ENCODE measurements at regions not wholly inside any gene's neighbourhood (a gene's known extent, or its start where the extent isn't known, plus 50 kb on each side); places are given as distances from the start of the nearest gene placed in this dataset.

DNA sequence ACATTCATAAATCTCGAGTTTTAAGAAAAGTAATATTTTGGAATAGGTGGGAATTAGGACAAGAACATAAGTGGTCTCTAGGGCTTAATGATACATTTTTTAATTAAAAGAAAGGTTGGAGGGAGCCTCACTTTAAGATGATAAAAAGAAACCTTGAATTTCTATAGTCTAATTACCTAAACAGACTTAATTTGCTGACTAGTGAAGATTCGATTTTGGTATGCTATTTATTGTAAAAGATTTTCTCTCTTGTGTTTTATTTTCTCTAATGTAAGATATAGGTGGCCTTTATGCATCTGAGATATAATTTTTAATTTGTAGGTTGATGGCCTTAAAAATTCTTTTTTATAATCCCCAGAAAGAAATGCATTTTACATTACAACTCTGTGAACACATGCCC is 239.1 kb downstream of the COL12A1 start:
- no peaks in the 10 kb centered on the region for H3K9me3 ChIP-seq
- H3K4me3 ChIP-seq (ENCODE audit: low read depth, low read length): no peak overlapping the region
- no peaks in the 10 kb centered on the region for H3K27me3 ChIP-seq
- H3K4me1 ChIP-seq: no peaks in the 10 kb centered on the region
- no peaks in the 10 kb centered on the region for H3K36me3 ChIP-seq
- TF ChIP-seq, protein P1, sequence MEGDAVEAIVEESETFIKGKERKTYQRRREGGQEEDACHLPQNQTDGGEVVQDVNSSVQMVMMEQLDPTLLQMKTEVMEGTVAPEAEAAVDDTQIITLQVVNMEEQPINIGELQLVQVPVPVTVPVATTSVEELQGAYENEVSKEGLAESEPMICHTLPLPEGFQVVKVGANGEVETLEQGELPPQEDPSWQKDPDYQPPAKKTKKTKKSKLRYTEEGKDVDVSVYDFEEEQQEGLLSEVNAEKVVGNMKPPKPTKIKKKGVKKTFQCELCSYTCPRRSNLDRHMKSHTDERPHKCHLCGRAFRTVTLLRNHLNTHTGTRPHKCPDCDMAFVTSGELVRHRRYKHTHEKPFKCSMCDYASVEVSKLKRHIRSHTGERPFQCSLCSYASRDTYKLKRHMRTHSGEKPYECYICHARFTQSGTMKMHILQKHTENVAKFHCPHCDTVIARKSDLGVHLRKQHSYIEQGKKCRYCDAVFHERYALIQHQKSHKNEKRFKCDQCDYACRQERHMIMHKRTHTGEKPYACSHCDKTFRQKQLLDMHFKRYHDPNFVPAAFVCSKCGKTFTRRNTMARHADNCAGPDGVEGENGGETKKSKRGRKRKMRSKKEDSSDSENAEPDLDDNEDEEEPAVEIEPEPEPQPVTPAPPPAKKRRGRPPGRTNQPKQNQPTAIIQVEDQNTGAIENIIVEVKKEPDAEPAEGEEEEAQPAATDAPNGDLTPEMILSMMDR (IDR thresholded peaks at IDR 0.05; ENCODE audit: low read depth, low read length): no peak
- DNase-seq: no peak

DNA sequence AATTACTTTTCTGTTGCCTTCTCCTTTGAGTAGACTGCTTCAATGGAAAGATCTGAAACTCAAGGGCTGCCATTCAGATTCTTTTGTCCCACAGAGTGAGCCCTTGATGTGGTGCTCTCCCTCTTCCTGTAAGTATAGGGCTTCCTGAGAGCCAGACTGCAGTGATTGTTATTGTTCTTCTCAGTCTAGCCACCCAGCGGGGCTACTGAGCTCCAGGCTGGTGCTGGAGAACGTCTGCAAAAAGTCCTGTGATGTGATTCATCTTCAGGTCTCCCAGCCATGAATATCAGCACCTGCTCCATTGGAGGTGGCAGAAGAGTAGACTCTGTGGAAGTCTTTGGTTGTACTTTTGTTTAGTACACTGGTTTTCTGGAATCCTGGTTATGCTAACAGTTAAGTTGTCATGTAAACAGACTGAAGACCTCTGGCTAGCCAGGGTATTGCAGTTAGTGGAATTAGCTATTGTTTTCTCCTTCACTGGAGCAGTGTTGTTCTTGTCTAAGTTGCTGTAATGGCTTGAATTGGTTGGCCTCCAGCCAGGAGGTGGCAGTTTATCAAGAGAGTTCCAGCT is 240.9 kb downstream of the COL12A1 start:
- H3K27me3 ChIP-seq: no peaks in the 10 kb centered on the region
- H3K4me1 ChIP-seq: no peaks in the 10 kb centered on the region
- DNase-seq: no peak
- no peaks in the 10 kb centered on the region for H3K36me3 ChIP-seq
- TF ChIP-seq, protein P1 (IDR thresholded peaks at IDR 0.05; ENCODE audit: low read depth, low read length): no peak
- no peak overlapping the region for H3K4me3 ChIP-seq (ENCODE audit: low read depth, low read length)
- no peaks in the 10 kb centered on the region for H3K9me3 ChIP-seq

DNA sequence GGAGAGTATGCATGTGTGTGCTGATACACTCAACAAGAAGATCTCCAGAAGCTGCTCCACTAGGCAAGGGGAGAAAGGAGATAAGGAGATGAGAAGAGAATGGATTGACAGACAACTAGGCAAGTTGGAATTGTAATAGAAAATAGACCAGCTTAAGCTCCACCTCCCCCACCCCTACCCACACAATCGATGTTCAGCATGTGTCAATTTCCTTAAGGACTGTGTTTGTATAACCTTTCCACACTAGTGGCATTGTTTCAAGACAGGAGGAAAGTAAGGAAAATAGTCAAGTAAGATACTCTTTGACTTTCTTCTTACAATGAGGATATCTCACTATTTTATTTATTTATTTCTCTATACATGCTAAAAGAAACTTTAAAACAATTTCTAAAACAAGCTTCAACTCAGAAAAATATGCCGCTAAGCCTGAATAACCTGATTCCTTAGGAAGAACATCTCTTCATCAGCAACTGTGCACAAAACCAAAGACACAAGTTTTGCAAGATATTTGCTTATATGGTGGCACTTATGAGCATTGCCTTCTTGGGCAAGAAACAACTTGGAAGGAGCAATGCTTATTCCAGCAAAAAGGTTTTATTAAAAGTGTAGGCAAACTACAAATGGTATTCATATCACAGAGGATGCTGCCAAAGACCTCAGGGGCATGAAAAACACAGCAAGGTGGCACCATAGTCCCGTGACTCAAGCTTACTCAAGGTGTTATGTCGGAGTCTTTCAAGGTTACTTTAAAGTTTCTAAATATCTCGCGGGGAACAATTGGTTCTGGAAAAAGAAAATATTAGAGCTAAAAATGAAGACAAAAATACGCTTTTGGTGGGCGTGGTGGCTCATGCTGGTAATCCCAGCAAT is 249.1 kb downstream of the COL12A1 start:
- Histone ChIP-seq H3K27me3 (no peaks in the 10 kb centered on the region), H3K9me3 (no peaks in the 10 kb centered on the region), H3K4me3 (ENCODE audit: low read depth, low read length) (no peak overlapping the region), H3K36me3 (no peaks in the 10 kb centered on the region), H3K4me1 (no peaks in the 10 kb centered on the region)
- TF ChIP-seq, protein P1 (IDR thresholded peaks at IDR 0.05; ENCODE audit: low read depth, low read length): no peak
- no peak for DNase-seq

DNA sequence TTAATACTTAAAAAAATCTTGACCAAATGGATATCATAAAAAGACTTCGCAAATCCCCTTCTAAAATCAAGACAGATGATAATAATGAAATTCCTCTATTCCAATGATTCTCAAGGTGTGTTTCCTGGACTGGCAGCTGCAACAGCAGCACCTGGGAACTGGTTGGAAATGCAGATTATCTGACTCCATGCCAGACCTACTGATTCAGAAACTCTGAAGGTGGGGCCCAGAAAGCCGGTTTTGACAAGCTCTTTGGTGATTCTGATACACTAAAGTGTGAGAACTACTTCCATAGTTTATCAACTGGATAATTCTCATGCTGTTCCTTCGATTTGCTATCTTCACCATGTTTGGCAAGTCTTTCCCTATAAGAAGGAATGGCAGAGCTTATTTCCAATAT is 252.1 kb downstream of the COL12A1 start:
- no peak for DNase-seq
- H3K9me3 ChIP-seq: no peaks in the 10 kb centered on the region
- no peaks in the 10 kb centered on the region for H3K36me3 ChIP-seq
- TF ChIP-seq, protein P1 (IDR thresholded peaks at IDR 0.05; ENCODE audit: low read depth, low read length): no peak
- no peaks in the 10 kb centered on the region for H3K27me3 ChIP-seq
- no peaks in the 10 kb centered on the region for H3K4me1 ChIP-seq
- H3K4me3 ChIP-seq (ENCODE audit: low read depth, low read length): no peak overlapping the region

DNA sequence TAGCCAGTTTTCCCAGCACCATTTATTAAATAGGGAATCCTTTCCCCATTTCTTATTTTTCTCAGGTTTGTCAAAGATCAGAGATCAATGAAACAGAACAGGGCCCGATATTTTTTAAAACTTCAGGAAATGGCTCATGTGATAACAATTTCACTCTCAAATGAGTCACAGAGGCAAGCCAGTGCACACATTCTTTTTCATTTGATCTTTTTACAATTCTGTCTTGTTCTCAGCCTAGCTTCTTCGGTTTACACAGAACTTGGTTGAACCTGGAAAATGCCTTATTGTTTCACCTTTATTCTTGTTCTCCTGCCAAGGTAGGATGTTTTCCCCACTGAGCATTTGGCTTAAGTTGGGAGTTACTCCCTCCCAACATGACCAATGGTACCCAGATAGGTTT is 258.9 kb downstream of the COL12A1 start:
- no peak for DNase-seq
- Histone ChIP-seq H3K4me1 (no peaks in the 10 kb centered on the region), H3K27me3 (no peaks in the 10 kb centered on the region), H3K4me3 (ENCODE audit: low read depth, low read length) (no peak overlapping the region), H3K9me3 (no peaks in the 10 kb centered on the region), H3K36me3 (no peaks in the 10 kb centered on the region)
- TF ChIP-seq, protein P1 (IDR thresholded peaks at IDR 0.05; ENCODE audit: low read depth, low read length): no peak

DNA sequence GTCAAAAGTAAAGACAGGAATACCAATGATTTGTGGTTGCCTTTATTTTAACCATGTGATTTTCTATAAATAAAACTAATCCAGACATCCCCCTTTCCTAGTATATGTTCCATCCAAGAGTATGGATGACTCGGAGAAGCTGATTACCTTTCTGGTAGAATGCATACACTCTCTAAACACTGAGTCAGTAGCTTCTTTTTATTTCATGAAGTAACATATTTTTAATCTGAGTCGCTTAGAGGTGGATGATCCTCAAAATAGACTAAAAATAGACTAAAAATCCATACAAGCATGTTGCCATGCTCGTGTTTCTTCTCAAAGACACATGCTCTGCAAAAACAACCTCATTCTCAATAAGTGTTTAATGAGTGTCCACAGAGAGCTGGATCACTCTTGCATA is 263.7 kb downstream of the COL12A1 start:
- H3K27me3 ChIP-seq: no peaks in the 10 kb centered on the region
- no peaks in the 10 kb centered on the region for H3K4me1 ChIP-seq
- H3K9me3 ChIP-seq: no peaks in the 10 kb centered on the region
- DNase-seq: no peak
- H3K4me3 ChIP-seq (ENCODE audit: low read depth, low read length): no peak overlapping the region
- no peaks in the 10 kb centered on the region for H3K36me3 ChIP-seq
- TF ChIP-seq, protein P1 (IDR thresholded peaks at IDR 0.05; ENCODE audit: low read depth, low read length): no peak
